Psoas muscle (tissue), 7 donors: ENCODE measurements at regions not wholly inside any gene's neighbourhood (a gene's known extent, or its start where the extent isn't known, plus 50 kb on each side); places are given as distances from the start of the nearest gene placed in this dataset.

Experiments used
- ATAC-seq, 4 donors: fragments of 200-7000 bp; cut with Tn5 transposase; one replicate each; pipeline ENCODE4 v1.9.1; 2020; ENCODE audit warnings: moderate library complexity in 3 of 4, mild to moderate bottlenecking in 2 of 4
- DNase-seq, 2 donors: peaks; one replicate each; pipeline ENCODE4 v3.0.0-alpha.2; 2020
- H3K27ac ChIP-seq: fragments of 200-600 bp; one replicate; pipeline ENCODE4 v1.8.0; 2022
- H3K27me3 ChIP-seq, 3 donors: fragments of 200-600 bp in 1 of 3; one replicate each; pipeline versions ENCODE4 v1.6.1 to v1.8.0; 2013 to 2022; ENCODE audit warnings: low read length in 2 of 3, mild to moderate bottlenecking in 2 of 3, moderate library complexity in 1 of 3; ENCODE audit not compliant: insufficient read depth in 3 of 3
- H3K36me3 ChIP-seq, 2 donors: fragments of 200-600 bp in 1 of 2; one replicate each; pipeline versions ENCODE4 v1.6.1 to v1.8.0; 2013 to 2022; ENCODE audit warnings: low read depth in 1 of 2, mild to moderate bottlenecking in 1 of 2, moderate library complexity in 1 of 2; ENCODE audit not compliant: insufficient read depth in 1 of 2
- H3K4me1 ChIP-seq: fragments of 200-600 bp; one replicate; pipeline ENCODE4 v1.8.0; 2022
- H3K4me3 ChIP-seq: fragments of 200-600 bp; one replicate; pipeline ENCODE4 v1.8.0; 2022; ENCODE audit warnings: mild to moderate bottlenecking
- H3K9me3 ChIP-seq: fragments of 200-600 bp; one replicate; pipeline ENCODE4 v1.8.0; 2022
- CTCF ChIP-seq: fragments of 200-600 bp; IDR thresholded peaks from one replicate; pipeline ENCODE4 v1.8.0; 2022; ENCODE audit warnings: antibody characterized with exemption
- WGBS, 3 donors: extraction: QIAGEN DNeasy Blood & Tissue Kit; methylation state at CpG; one replicate each; pipeline versions ENCODE4 v1.1.6 to v1.1.7; 2013; 5-methylcytosine and 5-hydroxymethylcytosine counted together
- intact Hi-C, 2 donors: fragments of 100-400 bp; cut with DNase I; formaldehyde crosslinking; loops; one replicate each; pipeline versions ENCODE4 v1.11.0 to v1.14.2; 2022
- donor health status: healthy with polysubstance abuse.
- donor health status: DM: no; HTN: no; CAD: no; lungs with moderate emphysema.
- donor health status: Bipolar disorder and iron deficiency.
- donor health status: healthy.
- donor health status: DM: yes; HTN: yes; CAD: no.
- donor health status: DM: no; HTN: no; CAD: no.
- donor health status: DM: yes; HTN: yes; CAD: no.

DNA sequence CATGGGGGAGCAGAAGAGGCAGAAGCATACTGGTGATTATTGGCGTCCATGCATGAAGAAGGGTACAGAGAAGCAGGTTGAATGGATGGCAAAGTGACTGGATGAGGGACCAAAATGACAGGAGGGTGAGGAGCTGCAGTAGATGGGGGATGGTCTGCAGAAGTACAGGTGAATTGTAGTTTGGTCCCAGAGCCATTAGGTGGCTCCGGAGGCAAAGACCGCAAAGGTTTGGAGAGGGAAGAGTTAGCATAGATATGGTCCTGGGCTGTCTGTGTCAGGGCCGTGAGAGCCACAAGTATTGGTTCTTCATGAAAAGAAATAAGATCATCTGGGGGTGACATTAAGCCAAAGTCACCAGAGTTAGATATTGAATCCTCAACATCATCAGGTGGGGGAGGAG lies 59.0 kb upstream of the ZNF726 start:
- WGBS, 3 donors: 63 to 70% (median 68%) methylated on average over 4 of the region's 4 CpGs

DNA sequence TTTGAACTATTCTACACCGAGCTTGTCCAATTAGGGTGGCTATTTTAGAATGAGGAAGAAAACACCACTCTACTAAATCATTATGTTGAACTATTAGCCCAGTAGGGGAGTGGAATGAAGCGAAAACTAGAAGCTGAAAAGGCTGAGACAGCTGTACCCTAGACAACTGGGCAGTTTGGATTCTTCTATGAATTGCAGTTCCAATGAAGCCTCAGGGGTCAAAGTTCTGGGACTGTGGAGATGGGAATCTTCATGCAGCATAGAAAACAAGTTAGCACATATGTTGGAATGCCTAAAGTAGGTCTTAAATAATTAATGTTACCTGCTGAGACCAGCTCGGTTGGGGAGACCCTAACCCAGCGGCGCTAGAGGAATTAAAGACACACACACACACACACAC lies 62.7 kb upstream of the ZNF726 start:
- no peaks in the 10 kb centered on the region for H3K27me3 ChIP-seq
- H3K9me3 ChIP-seq: peaks cover 6% of the 10 kb centered on the region
- no peaks in the 10 kb centered on the region for H3K4me1 ChIP-seq
- DNase-seq: no peak
- no peak overlapping the region for H3K4me3 ChIP-seq
- TF ChIP-seq CTCF: no peak
- intact Hi-C loops: no loop called here
- WGBS, 3 donors: 71 to 80% (median 74%) methylated on average over 5 of the region's 5 CpGs
- H3K27ac ChIP-seq: no peak overlapping the region
- no peak for ATAC-seq
- no peaks in the 10 kb centered on the region for H3K36me3 ChIP-seq

More for the DNA sequence above, 59.0 kb upstream of the ZNF726 start:
- no peaks in the 10 kb centered on the region for H3K27me3 ChIP-seq
- DNase-seq (no peak), ATAC-seq (no peak)
- H3K4me1 ChIP-seq: no peaks in the 10 kb centered on the region
- no peak for TF ChIP-seq CTCF
- no peak overlapping the region for H3K27ac ChIP-seq
- no peaks in the 10 kb centered on the region for H3K36me3 ChIP-seq
- no peak overlapping the region for H3K4me3 ChIP-seq
- intact Hi-C loops: no loop called here
- peaks cover 5% of the 10 kb centered on the region for H3K9me3 ChIP-seq

DNA sequence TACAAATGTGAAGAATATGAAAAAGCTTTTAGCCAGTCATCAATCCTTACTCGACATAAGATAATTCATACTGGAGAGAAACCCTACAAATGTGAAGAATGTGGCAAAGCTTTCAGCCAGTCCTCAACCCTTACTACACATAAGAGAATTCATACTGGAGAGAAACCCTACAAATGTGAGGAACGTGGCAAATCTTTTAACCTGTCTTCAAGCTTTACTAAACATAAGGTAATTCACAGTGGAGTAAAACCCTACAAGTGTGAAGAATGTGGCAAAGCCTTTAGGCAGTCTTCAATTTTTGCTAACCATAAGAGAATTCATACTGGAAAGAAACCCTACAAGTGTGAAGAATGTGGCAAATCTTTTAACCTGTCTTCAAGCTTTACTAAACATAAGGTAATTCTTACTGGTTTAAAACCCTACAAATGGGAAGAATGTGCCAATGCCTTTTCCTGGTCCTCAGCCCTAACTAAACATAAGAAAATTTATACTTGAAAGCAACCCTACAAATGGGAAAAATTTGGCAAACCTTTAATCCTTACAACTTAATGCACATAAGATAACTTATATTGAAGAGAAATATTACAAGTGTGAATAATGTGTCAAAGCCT lies 74.1 kb upstream of the ZNF681 start:
- no peaks in the 10 kb centered on the region for H3K27me3 ChIP-seq
- intact Hi-C loops: no loop called here
- H3K4me3 ChIP-seq: no peak overlapping the region
- no peaks in the 10 kb centered on the region for H3K4me1 ChIP-seq
- H3K36me3 ChIP-seq: no peaks in the 10 kb centered on the region
- WGBS, 3 donors: 65 to 100% (median 97%) methylated on average over 2 of the region's 2 CpGs
- no peak overlapping the region for H3K27ac ChIP-seq
- H3K9me3 ChIP-seq: peaks cover 22% of the 10 kb centered on the region
- no peak for TF ChIP-seq CTCF
- DNase-seq (no peak), ATAC-seq (no peak)

DNA sequence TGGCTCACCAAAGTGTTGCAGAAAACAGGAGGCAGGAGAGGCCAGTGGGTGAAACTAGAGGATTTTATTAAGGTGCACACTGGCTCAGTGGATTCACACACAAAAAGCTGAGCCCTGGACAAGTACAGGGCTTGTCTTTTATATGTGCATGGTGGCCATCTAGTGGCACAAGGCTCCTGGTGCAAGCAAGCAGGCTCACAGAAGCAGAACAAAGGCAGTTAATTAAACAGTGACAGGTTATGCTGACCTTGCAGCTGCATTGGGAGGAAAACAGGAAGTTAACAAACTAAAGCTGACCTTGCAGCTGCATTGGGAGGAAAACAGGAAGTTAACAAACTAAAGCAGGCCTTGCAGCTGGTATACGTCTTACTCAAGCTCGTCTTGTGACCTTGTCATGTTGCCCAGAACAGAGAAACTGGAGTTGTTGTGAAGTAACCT lies 65.3 kb upstream of the ZNF681 start:
- no peak overlapping the region for H3K4me3 ChIP-seq
- DNase-seq (no peak), ATAC-seq (no peak)
- H3K27me3 ChIP-seq: peaks cover 0 to 2% (median 0%) of the 10 kb centered on the region in 3 donors
- H3K27ac ChIP-seq: no peak overlapping the region
- TF ChIP-seq CTCF: no peak
- intact Hi-C loops: no loop called here
- H3K9me3 ChIP-seq: peaks cover 14% of the 10 kb centered on the region
- H3K4me1 ChIP-seq: no peaks in the 10 kb centered on the region
- no peaks in the 10 kb centered on the region for H3K36me3 ChIP-seq
- WGBS, 3 donors: 50 to 55% (median 52%) methylated on average over 2 of the region's 2 CpGs

- no peaks in the 10 kb centered on the region for H3K36me3 ChIP-seq
- ATAC-seq: no peak
- no peak for TF ChIP-seq CTCF
- no peak overlapping the region for H3K27ac ChIP-seq
- WGBS, 3 donors: 90 to 100% (median 95%) methylated on average over 1 of the region's 1 CpG
- no peaks in the 10 kb centered on the region for H3K4me1 ChIP-seq
- no peak for DNase-seq
- intact Hi-C loops: no loop called here
- H3K27me3 ChIP-seq: peaks cover 0 to 2% (median 0%) of the 10 kb centered on the region in 3 donors
- peaks cover 14% of the 10 kb centered on the region for H3K9me3 ChIP-seq
- H3K4me3 ChIP-seq: no peak overlapping the region
These were observed 64.0 kb upstream of the ZNF681 start for GRCh38 chr19:23822735-23823134.
